Stimulated activated naive CD4-positive, alpha-beta T cell (primary cell): ENCODE measurements at regions not wholly inside any gene's neighbourhood (a gene's known extent, or its start where the extent isn't known, plus 50 kb on each side); places are given as distances from the start of the nearest gene placed in this dataset.
"Not testable (repeated sequence)": the region's sequence is repeated elsewhere in the genome, so short reads cannot be mapped to it uniquely, and the experiment has no call there.

Source experiments
- DNase-seq, 6 experiments: peaks; one replicate each; lab custom pipeline; 2025; lab: John Stamatoyannopoulos, UW

DNA sequence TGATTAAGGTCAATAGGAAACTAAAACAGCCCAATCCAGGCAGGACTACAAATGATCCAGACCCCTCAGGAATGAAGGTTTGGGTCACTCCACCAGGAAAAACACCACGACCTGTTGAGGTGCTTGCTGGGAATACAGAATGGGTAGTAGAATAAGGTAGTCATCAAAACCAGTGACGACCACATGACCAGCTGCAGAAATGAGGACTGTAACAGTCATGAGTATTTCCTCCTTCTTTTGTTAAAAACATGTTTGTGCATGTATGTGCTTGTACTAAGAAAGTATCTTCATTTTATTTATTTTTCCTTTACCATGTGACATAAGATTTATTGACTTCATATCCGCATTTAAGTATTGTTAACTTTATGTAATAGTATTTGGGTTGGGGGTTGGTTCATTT lies 603.5 kb upstream of the NR3C2 start:
- no peak for DNase-seq

DNA sequence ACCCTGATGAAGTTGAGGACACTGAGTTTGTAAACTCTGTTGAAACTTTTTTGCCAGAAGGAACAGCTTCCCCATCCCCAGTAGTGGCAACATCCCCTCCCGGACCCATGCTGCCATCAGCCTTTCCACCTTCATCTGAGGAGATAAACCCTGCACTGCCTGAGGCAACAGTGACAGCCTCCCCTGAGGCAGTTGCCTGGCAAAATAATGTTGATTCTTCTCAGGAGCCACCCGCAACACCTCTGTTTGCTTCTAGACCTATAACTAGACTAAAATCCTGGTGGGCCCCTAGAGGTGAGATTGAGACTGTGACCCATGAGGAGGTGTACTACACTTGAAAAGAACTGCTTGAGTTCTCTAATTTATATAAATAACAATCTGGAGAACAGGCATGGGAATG lies 597.6 kb upstream of the NR3C2 start:
- DNase-seq: not testable (repeated sequence)

DNA sequence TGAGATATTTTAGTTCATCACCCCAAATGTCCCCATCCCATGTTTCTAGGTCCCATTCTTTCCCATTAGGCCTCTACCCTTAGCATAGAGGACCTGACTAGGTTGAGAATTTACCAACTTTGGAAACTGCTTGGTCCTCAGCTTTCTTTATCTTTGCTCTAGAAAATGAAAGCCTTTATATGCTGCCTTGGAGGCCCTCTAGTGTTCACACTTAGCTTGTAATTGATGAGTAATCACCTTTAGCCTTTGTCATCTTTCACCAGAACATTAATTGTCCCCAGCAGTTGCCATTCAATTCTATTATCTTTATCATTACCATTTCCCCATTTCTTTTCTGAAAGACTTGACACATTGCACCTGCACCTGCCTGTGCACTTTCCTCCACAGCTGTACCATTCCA lies 589.2 kb upstream of the NR3C2 start:
- no peak for DNase-seq

DNA sequence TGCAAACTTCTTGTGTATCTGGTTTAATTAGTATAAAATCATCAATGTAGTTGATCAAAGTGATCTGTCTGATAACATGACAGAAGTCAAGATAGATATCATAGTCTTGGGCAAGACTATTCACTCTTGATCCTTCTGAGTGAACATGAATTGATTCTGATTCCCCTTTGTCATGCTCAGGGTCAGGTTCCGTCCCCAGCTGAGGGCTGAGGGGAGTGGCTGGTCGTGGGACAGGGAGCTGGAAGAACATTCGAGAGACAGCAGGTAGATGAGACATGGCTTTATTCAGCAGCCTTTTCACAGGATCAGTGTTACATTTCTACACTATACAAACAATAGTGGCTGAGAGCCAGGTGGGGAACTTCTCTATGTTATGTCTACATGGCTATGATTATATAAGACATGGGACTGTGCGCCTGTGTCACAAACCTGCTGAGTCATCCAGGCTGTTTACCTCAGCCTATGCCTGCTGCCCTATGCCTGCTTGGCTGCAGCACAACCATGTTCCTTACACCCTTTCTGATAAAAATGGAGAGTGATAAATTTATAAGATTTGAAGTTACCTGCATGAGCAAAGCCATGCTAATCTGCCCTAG lies 586.9 kb upstream of the NR3C2 start:
- no peak for DNase-seq

DNA sequence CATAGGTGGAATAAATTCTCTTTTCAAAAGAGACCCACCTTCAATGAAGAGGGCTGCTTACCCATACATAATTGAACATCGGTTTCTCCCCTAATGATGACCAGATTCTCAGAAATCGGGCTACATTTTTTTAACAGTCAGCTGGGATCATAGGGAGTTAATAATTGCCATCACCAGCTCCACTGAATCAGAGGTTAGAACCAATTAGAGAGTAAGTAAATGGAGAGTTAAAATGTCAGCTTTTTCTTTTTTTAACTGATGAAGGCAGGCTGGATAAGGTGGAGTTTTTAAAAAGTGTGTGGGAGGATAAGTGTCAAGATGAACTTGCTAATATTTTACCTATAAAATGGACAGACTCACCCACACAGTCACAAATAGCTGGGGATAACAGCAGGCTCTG lies 584.5 kb upstream of the NR3C2 start:
- DNase-seq: no peak

DNA sequence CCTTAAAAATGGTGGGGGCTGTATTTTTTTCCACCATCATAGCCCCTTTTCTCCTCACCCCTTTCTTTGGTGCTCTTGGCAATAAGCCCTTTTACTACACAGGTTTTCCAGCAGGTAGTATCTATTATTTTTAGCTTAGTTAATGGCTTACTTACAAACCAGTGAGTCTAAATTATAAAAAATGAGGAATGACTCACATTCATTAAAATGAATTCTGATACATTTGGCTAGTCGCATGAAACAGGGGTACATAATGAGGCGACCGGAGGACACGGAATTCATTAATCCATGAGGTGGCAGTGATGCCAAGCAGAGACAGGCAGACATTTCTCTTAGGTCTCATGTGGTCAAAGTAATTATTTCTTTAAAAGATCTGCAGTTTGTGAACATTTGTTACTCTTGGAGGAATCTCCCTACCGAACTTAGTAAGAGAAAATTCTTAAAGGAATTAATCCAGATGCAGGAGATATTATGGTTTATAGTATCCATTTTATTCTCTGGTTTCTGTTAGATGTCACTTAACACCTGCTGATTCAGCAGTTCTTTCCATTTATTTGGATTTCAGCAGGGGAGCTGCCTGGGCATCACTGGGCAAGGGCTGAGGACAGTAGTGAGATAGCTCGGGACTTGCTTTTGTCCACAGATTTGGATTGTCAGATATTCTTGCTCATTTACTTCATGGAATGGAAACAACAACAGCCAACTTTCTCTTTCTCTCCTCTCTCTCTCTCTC lies 575.0 kb upstream of the NR3C2 start:
- DNase-seq: no peak

DNA sequence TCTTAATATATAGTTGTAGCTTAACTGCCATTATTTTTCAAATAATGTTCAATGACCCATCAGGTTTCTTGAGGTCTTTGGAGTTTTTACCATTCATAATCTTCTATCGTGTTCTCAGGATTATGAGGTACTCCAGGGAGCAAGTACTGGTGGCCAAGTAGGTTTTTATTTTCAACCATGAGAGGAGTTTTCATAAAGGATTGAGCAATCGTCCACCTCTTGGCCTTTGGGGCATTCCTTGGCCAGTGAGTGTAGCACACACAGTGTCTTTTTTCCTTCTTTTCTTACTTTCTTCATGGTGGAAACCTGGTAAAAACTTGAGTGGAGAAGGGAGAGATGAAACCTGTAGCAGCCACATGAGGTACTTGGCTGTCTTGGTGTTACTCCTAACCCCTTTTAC lies 567.0 kb upstream of the NR3C2 start:
- DNase-seq: no peak

DNA sequence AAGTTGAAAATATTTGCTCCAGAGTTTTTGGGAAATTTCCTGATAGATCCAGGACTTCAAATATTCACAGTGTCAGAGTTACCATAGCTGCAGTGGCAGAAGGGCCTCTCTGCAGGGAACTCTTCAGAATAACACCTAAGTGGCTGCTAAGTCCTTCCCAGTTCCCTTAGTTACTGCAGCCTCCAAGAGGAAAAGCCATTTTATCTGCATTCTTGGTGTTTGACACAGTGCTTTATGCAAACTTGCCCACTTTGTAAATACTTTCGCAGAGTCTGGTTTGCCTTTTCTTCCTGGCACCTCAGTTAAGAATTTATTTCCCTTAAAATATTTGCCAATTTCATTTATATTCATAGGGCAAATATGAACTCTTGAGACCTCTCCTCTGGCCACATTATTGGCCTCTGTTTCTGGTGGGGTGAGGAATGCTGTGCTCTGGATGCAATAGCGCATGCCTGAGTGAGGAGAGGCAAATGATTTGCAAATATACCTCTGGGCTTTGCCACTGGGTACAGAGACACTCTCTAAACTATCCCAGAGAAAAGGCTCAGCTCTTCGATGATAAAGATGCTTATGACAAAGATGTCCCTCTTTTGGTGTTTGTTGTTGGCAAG lies 566.3 kb upstream of the NR3C2 start:
- DNase-seq: no peak

DNA sequence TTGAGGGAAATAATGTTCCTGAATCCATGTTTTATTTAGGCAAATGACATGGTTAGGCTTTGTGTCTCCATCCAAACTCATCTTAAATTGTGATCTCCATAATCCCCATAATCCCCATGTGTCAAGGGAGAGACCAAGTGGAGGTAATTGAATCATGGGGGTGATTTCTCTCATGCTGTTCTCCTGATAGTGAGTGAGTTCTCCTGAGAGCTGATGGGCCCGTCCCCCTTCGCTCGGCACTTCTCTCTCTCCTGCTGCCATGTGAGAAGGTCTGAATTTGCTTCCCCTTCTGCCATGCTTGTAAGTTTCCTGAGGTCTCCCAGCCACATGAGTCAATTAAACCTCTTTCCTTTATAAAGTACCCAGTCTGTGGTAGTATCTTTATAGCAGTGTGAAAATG lies 563.0 kb upstream of the NR3C2 start:
- DNase-seq: no peak

DNA sequence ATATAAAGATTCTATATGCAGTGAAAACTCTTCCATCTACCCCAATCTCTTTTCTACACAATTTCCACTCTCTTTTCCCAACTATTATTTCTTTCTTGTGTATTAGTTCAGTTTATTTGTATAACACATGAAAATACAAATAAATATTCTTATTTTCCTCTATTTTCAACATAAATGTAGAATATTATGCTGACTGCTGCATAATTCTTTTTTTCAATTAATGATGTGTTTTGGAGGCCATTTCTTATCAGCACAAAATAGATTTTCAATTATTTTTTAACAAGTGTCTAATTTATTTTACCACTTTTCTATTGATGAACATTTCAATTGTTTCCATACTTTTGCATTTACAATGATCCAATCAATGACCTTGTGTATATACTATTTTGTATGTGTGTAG lies 557.7 kb upstream of the NR3C2 start:
- no peak for DNase-seq

DNA sequence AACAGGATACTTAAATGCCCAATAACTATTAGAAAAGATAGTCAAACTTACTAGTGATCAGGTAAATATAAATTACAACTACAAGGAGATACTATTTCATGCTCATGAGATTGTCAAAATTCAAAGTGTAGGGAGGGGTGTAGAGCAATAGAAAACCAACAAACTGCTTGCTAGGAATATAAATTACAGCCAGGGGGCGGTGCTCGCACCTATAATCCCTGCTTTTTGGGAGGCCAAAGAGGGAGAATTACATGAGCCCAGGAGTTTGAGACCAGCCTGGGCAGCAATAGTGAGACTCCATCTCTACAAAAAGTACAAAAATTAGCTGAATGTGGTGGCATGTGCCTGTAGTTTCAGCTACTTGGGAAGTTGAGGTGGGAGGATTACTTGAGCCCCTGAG lies 556.5 kb upstream of the NR3C2 start:
- no peak for DNase-seq

DNA sequence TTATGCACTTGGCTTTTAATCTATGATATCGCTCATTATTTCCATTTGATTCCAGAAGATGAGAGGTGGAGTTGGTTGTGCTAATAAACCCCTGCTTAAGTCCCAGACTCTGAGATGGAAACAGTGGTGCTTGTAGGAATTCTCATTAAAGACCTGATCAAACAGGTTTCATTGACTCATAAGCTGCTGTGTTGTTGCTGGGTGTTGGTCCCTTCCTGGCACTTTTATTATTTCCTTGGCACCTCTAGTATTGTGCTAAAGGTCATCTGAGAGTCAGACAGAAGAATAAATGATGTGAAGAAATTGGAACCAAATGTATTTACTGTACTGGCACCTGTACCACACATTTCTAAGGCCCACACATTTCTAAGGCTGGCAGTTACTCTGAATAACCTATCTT lies 544.7 kb upstream of the NR3C2 start:
- no peak for DNase-seq

DNA sequence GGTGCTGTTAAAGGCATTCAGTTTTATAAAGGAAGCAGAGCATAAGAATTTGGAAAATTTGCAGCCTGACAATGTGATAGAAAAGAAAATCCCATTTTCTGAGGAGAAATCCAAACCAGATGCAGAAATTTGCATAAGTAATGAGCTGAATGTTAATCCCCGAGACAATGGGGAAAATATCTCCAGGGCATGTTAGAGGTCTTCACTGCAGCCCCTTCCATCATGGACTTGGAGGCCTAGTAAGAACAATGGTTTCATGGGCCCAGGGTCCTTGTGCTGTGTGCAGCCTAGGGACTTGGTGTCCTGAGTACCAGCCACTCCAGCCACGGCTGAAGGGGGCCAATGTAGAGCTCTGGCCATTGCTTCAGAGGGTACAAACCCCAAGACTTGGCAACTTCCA lies 542.7 kb upstream of the NR3C2 start:
- no peak for DNase-seq

DNA sequence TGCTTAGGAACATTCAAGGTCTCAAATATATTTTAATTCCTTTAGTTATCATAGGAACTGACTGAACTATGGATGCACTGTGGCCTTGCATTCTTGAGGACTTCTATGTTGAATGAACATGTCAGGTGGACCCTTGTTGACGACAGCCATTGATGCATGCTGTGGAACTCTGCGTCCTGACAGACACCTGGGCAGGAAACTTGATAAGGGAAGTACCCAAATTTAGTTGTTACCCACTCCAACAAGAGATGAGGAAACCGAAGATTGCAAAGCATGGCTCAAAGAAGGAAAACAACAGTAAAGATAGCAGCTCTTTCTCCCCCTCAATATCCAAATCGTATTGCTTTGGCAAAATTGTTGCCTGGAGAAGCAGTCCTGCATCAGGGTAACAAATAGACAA lies 540.0 kb upstream of the NR3C2 start:
- no peak for DNase-seq

DNA sequence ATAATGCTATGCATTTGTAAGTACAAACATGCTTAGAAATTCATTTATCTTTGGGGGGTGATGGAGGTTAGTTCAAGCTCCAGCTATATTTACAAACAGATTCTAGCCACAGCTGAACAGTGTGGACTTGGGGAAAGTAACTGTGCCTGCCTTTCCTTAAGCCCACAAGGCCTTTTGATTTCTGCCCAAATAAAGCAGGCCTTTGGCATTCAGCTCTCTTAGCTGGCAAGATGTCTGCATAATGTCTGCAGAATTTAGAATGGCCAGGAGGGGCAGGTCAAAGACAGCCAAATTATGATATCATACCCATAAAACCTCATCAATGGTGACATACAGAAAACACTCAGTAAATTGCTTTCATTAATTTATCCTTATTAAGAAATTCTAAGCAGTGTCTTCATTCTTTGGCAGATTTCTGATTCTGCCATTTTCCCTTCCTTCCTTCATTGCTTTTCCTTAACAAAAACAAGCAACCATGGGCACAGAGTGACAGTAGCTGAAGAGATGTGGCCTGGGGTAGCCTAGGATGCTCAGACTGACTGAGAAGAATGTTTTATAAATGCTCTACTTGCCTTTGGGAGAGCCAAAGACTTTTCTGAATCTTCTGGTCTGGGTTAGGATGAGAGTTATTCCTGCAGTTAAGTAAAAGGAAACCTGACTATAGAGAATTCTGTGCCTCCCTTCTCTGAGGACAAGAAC lies 538.7 kb upstream of the NR3C2 start:
- no peak for DNase-seq

DNA sequence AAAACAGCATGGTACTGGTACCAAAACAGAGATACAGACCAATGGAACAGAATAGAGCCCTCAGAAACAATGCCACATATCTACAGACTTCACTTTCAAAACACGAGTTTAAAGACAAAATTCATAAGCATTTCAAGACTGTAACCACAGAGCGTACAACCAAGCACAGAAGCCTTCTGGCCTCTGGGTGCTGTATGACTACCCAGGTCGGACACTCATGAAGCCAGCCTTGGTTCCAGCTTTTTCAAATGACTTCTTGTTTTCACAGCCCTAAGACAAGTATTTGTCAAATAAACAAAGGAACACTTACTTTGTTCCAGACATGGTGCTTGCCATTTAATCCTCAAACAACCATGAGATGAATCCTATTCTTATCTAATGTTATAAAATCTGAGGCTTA lies 536.1 kb upstream of the NR3C2 start:
- no peak for DNase-seq

DNA sequence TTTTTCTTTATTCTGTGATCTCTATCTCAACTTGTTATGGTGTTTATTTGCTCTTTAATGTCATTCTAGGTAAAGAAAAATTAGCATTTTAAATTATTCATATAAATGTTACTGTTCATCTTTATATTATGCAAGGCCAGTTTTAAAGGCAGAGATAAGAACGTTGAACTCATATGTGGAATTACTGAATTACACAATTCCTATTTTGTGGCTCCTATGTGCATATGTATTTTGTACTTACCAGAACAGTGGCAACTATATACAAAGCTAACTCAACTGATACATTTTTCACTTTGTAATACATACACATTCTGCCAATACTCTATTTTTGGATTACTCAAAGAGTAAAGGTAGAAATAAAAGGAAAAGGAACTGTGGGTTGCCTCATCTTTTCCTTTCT lies 533.2 kb upstream of the NR3C2 start:
- DNase-seq: no peak

DNA sequence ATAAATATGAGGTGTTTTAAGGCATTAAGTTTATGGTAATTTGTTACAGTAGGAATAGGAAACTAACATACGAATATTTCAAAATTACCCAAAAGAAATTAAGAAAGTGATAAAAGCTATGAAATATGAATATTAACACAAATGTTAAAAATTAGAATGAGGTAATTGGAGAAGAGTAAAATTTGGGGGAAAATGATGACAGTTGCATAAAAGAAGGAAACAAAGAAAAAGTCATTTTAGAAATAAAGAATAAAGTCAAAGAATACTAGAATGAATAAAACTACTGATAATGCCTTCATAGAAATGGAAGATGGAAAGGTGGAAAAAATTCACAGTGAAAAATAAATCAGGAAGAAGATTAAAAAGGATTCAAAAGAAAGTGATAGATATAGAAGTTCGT lies 522.9 kb upstream of the NR3C2 start:
- no peak for DNase-seq

DNA sequence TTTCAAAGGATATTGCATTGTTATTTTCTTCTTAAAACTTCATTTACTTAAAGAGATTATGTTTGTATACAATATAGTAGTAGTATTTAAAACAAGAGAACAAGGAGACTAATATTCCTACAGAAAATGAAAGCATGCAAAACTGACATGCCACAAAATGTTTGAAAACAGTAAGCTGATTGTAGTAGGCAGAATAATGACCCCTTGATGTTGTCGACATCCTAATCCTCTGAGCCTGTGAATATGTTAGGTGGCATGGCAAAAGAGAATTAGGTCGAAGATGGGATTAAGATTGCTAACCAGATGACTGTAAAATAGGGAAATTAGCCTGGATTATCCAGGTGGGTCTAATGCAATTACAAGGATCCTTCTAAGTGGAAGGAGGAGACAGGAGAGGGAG lies 522.2 kb upstream of the NR3C2 start:
- DNase-seq: no peak

DNA sequence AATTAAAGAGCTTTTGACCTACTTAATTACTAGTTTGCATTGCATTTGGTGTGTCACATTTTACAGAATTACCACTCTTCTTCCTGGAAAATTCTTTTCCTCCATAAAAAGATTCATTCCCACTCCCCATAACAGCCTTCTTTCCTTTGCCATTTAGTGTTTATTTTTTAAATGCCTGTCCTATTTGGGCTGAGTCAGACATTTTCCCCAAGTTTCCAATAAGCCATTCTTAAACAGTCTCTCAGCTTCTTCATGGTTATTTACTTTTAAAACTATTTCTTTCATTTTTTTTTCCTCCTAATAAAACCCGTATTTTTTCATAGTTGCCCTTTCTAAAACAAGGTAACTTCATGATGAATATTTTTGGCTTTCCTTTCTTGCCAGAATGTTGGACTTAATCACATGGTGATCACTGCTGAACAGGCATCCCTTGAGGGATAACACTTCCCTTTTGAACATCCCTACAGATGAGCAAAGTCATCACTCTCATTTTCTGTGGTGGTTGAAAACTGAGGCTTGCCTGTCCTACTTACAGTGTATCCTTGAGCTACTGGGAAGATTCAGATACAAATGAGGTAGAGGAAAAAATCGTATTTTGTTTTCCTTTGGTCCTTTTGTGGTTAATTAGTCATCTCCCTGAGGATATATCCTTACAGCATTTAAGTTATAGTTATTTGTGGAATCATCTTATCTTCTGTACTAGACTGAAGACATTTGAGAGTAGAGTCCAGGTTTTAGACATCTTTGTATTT lies 520.5 kb upstream of the NR3C2 start:
- no peak for DNase-seq

DNA sequence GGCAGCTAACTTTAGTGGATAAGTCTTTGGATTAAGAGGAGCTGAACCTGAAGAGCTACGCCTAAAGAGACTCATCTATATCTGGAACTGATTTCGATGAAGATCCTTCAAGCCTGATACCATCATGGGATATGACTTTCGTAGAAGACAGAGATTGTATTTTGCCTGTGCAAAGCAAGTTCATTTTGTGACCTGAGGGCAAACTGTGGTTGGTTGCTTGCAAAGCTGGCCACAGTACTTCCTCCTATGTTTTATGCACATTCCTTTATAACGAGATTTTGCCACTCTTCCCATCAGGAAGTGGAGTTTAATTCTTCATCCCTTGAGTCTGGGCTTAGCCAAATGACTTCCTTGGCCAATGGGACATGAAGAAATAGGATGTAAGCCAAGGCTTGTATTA lies 519.3 kb upstream of the NR3C2 start:
- DNase-seq: no peak

DNA sequence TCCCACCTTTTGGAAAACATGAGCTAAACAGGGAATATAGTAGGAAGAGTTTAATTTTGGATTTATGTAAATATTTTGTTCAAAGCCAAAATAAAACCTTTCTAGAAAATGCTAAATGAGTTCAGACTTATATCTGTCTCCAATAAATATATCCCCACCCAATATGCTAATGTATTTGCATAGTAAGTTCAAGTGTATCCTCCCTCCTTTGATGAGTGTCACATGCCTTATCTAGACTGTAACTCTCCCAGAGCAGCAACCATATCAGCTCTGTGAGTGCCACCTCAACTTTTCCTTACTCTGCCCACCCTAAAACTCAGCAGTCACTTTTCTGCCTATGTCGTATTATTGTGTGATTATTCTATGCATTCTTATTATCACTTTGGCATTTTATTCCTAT lies 516.1 kb upstream of the NR3C2 start:
- DNase-seq: no peak
